Lung microvascular endothelial cell (primary cell): ENCODE measurements at regions not wholly inside any gene's neighbourhood (a gene's known extent, or its start where the extent isn't known, plus 50 kb on each side); places are given as distances from the start of the nearest gene placed in this dataset.

ENCODE experiments used
- DNase-seq, 2 donors: peaks; one replicate each; pipeline versions ENCODE4 v3.0.0 to v3.0.0-alpha.2; 2010; ENCODE audit warnings: low read depth in 2 of 2

DNA sequence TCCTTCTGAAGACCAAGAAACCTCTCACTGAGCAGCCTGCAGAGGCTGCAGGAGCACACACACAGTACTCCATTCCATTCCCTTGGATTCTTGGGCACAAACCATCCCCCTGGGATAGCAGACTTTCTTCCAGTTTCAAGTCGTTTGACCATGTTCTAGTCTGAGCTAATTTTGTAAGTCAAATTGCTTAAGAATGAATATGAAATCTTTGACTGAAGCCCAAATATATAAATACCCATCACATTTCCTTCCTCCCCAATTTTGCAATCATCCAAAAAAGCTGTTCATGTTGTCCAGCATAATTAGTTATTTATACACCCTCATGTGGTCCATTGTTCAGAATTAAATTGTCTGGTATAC lies 231.2 kb upstream of the TPRG1 start:
- no peak for DNase-seq

DNA sequence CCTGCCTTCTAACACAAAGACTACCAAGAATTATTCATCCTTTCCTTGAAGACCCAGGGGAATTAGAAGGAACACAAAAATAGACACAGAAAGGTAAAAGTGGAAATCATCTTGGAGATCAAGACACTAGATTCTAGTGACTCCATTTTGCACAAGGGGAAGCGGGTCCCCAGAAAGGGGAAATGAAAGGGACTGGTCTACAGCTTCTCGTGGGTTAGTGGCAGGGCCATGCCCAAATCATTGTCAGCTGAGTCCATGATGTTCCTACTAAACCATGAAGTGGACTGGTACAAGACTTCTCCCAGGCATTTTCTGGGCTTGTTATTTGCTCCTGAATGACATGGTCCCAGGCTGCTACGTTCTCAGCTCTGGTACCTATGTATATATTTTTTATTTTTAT lies 230.7 kb upstream of the TPRG1 start:
- DNase-seq = no peak

GRCh38 chr3:188942191-188942590 lies 229.6 kb upstream of the TPRG1 start:
- no peak for DNase-seq

- no peak for DNase-seq
Measured at GRCh38 chr3:188943591-188943990, 228.2 kb upstream of the TPRG1 start.

- DNase-seq = peak in 1 of 2 donors; percentile 29
Measured at GRCh38 chr3:188944108-188944507, 227.7 kb upstream of the TPRG1 start.

DNA sequence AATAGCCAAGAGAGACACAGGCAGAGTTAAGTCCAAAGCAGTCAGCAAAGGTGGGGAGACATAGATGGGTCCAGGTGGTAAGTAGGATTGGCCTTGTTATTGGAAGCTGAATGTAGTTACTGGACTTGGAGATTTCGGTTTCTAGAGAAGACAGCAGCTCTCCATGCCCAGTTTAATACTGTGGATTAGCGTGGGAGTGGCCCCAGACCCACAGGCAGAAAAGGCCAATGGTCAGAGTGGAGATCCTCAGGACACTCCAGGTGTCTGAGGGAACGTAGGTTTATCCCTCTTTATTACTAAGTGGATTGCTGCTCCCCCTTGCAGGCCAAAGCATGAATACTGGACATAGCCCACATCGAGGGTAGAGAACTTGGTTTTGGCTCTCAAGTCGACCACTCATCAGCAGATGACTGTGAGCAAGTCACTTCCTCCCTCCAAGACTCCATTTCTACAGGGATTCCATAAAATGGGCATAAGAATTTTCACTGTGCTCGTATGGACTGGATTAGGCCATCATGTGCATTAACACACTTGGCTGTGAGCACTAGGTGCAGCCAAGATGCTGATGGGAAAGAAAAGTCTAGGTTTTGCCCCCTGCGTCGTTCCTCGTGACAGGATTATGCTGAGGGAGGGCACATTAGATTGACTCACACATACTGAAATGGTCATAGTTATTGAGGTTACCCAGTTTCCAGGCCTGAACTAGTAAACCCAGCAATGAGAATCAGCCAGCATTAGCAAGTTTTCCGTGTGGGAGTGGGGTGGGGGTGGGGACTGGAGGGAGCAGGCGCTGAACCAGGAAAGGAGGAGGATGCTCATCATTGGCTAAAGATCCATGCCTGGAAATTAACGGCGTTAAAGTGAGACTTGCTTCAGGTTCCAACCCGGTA lies 225.2 kb upstream of the TPRG1 start:
- DNase-seq = no peak

- DNase-seq = peak; percentile 78 to 85
Measured at GRCh38 chr3:188947401-188948280, 224.1 kb upstream of the TPRG1 start.

DNA sequence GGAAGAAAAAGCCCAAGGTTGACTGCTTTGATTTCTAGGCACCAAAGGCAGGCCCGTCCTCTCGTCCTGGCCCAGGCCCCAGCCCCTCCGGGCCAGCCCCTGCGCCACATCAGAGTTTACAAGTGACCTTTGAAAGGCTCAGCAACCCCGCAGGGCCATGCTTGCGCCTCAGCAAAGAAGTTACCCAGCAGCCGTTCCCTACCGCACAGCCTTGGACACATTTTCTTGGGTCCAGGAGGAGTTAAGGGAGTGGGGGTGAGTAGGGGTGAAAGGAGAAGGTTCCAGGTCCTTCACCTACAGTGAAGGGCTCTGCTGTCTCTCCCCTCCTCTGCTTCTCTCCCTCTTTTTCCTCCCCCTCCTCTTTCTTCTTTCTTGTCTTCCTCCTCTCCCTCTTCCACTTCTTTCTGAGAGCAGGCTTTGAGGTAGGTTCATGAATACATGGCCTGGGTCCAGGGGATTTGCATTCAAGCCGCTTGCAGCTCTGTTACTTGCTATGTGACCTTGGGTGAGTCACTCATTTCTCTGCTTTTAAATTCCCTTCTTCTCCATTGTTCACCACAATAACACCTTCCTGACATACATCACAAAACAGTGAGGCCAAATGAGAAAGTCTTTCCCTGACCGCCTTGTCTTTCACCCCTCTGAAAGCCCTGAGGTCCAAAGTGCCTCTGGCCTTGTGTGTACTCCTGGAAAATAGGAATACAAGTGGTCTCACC lies 223.3 kb upstream of the TPRG1 start:
- DNase-seq = peak; percentile 38 to 83

- peak in 1 of 2 donors; percentile 23 for DNase-seq
Measured at GRCh38 chr3:188948997-188949389, 222.8 kb upstream of the TPRG1 start.

DNA sequence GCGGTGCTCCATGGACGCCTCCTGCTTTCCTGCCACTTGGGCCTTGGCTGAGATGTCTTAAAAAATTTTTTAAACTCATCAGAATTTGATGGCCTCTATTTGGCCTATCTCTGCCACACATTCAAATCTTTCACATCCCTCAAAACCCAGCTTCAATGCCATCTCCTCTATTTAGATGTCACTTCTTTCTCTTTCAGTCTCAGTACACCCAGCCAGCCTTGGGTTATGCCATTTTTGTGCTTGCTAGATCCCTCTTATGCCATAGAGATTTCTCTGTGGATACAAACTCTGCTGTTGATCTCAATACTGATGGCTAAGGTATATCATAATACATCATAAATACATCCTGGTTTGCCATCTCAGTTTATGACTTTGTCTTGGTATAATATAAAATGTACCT lies 222.3 kb upstream of the TPRG1 start:
- no peak for DNase-seq

DNA sequence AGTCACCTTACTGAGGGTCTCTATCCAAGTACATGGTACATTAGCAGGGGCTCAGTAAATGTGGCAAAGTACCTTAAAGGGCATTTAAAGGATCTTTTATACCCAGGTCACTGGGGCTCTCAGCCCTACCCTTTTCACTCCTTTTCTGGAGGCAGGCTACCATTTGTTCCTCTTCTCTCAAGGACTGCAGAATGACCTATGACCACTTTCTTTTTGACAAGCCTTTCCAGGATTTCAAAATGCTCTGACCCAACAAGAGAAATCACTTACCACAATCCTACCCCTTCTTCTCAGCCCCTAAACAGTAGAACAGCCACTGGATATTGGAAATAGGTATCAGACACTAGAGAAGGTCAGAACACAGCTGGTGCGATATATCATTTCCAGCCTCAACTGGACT lies 221.8 kb upstream of the TPRG1 start:
- no peak for DNase-seq

DNA sequence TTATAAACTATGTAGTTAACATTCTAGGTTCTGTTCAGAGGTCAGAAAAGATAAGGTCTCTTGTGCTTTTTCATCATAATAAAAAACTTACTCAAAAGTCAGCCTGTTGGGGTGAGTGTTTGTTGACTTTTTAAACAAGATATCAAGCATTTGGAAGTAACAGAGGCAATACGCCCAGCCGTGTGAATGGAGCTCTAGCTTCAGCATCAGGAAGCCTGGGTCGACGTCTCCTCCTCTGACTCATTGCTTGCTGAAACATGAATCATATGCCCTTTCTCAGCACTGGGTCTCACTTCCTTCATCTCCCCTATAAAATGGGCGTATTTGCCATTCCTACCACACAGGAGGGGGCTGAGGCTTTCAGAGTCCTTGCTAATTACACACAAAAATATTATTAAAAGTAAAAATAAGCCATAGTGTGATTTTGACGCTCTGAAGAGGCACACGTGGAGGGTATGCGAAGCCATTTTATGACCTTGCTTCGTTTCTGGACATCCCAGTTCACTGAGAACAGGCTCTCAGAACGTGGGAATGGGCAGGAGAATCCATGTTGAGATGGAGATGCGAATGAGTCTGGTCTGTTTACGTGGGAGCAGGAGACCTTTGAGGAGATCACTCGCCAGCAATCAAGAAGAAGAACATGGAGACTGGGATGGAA lies 220.8 kb upstream of the TPRG1 start:
- peak; percentile 80 to 98 for DNase-seq

DNA sequence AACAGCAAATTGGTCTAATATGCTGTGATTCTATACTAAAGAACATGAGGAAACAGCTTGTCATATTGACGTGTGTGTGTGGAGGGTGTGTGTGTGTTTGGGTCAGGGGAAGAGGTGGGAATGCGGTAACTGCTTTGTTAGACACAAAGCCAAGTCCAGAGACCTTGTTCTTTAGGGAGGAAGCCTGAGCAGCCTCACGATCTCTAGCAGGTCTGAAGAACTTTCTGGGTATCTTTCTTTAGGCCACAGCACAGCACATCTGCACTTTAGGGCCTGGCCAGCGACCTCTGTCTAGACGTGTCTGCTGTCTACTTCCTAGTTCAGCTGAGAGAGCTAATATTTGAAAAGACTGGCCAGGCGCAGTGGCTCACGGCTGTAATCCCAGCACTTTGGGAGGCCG lies 220.0 kb upstream of the TPRG1 start:
- DNase-seq = no peak

DNA sequence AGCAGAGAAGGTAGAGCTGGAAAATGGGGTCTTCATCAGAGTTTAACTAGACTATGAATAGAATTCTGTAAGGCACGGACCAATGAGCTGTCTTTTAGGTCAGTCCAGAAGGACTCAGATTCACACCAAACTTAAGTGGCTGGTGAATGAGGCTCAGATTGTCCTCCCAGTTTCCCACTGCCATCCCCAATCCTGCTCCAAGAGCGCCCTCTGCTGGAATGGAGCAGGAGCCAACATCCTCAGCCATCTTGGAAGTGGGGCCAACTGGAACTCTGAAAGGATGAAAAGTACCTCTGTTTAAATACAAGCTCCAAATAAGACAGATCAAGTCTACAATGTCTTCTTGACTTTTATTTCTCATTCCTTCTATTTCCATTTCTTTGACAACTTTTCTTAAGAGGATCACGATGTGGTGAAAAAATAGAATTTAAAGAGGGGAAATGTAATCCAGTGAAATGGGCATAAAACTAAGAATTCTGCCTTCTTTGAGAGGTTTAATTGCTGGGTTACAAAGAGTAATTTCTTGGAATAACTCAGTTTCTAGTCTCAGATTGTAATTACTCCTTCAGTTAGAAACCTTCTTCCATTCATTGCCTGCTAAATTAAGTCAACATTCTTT lies 217.1 kb upstream of the TPRG1 start:
- peak; percentile 87 to 90 for DNase-seq

DNA sequence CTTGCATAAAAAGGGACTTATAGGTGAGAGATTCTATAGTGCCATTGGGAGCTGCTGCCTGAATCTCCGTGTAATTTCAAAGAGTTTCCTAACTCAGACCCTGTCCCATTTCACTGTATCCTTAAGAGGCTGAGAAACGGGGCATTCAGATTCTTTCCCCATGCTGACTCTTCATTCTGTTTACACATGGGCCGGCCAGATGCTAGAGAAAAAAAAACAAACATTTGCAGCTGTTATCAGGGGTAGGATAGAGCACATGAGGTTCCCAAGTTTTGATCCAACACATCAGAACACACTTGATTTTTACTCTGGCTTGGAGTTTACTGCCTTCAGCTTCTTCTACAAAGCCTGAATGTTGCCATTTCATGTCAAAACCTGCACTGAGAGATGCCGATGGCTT lies 215.9 kb upstream of the TPRG1 start:
- no peak for DNase-seq

DNA sequence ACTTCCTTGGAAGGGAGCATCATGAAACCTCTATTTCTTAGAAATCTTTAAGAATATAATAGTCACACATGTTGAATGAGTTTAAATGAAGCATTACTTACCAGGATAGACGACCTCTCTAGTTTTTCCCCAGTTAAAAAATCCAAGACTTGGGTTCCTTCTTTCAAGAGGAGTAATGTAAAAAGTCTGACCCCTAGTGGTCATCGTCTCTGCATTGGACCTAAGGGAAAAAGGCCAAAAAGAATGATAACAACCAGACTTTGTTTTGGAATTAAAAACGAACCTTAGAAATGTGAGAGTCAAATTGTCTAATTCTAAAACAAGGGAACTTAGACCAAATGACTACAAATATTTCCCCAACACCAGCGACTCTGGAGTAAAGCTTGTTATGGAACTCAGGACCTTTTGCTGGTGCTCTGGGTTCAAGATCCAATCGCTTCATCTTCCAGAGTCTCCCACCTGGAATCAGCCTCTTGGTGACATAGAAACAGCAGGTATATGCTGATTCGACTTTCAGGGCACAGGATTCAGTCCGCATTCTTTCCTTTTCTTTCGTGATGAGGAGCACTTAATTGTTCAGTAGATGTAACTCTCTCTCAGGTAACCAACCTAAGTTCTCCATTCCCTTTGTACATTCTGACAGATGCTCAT lies 214.8 kb upstream of the TPRG1 start:
- DNase-seq = peak; percentile 71 to 75

GRCh38 chr3:188959013-188959412 lies 212.8 kb upstream of the TPRG1 start:
- DNase-seq = no peak

- DNase-seq = no peak
Measured at GRCh38 chr3:188962253-188963247, 209.2 kb upstream of the TPRG1 start.

DNA sequence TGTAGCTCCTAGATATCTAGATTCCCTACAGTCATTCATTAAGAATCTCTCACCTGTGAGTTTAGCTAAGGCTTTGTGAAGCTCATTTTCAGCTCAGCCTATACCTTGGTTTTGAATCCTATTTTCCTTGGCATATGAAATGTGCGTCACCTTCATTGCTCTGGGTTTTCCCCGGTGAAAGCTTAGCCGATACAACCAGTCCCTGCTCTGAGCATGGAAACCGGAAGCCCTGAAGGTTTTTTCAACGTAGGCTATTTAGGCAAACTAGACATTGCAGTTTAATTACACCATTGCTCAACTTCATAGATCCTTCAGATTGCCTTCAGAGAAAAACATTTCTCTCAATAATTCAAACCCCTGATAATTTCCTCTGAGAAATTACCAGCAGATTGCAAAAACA lies 206.8 kb upstream of the TPRG1 start:
- DNase-seq = no peak
